NOMO-1 treated with DMSO at 0.1 percent for 48 hours (cell line): ENCODE measurements at regions not wholly inside any gene's neighbourhood (a gene's known extent, or its start where the extent isn't known, plus 50 kb on each side); places are given as distances from the start of the nearest gene placed in this dataset.
"Not testable (repeated sequence)": the region's sequence is repeated elsewhere in the genome, so short reads cannot be mapped to it uniquely, and the experiment has no call there.

Experiments used
- DNase-seq: peaks from one replicate; lab custom pipeline; 2025; ENCODE audit not compliant: unreplicated experiment; lab: John Stamatoyannopoulos, UW

- no peak for DNase-seq
These were observed 56.2 kb upstream of the TNPO1 start for GRCh38 chr5:72760259-72760658.

- no peak for DNase-seq
These were observed 63.6 kb upstream of the TNPO1 start for GRCh38 chr5:72752909-72753308.

DNA sequence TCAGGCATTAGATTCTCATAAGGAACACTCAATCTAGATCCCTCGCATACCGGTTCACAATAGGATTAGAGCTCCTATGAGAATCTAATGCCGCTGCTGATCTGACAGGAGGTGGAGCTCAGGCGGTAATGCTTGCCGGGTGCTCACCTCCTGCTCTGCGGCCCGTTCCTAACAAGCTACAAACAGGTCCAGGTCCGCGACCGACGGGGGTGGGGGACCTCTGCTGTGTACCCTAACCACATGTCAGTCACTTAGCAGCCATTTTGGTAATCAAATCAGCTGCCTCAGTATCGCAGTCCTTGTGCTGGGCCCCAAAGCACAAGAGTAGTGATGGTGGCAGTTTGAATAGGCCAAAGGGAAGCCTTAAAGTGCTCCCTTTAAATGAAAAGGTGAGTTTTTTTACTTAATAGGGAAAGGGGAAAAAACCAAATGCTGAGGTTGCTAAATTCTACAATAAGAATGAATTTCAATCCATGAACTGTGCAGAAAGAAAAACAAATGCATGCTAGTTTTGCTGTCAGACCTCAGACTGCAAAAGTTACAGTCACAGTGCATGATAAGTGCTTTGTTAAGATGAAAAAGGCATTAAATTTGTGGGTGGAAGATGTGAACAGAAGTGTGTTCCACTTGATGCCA, 67.0 kb upstream of the TNPO1 start:
- no peak for DNase-seq

DNA sequence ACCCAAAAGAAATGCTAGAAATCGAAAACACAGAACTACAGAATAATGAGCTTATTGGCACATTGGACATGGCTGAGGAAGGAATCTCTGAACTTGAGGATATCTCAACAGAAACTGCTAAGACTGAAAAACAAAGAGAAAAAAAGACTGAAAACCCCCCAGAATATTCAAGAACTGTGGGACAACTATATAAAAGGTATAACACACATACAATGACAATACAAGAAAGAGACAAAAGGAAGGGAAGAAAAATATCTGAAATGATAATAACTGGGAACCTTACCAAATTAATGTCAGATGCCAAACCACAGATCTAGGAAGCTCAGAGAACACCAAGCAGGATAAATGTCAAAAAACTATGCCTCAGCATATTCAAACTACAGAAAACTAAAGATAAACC, 68.6 kb upstream of the TNPO1 start:
- no peak for DNase-seq

- no peak for DNase-seq
These were observed 69.7 kb upstream of the TNPO1 start for GRCh38 chr5:72746736-72747135.

DNA sequence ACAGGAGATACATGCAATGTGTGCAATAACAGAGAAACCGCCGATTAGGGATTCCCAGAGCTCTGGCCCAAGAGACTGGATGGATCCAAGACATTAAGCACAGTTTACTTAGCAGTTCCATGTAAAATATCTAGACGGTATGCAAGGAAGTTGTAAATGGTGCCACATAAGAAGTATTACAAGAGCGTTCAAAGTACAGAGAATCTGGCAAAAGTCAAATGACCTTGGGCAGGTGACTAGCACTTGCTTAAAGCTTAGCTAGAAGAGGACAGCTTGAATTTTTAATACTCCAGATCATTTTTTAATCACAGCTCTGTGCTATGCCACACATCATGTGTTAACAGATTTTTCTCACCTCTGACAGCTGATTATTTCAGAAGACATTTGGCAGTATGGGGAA, 72.3 kb upstream of the TNPO1 start:
- DNase-seq = no peak

GRCh38 chr5:72741805-72742204, 74.7 kb upstream of the TNPO1 start:
- DNase-seq = no peak

DNA sequence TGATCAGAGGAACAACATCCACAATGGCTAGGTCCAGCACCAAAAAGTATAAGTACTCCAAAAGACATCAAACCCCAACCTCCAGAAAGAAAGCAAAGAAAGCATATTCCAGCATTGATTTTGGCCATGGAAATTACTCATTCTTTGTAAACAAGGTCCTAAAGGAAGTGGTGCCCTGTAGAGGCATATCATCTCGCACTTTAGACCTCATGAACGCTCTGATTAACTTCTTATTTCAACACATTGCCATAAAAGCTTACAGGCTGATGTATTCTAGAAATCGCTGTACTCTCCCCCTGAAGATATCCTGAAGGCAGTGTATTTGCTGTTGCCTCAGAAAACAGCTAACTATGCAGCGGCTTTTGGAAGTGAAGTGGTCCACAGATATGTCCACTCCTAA, 82.7 kb upstream of the TNPO1 start:
- no peak for DNase-seq

GRCh38 chr5:72723581-72723980, 92.9 kb upstream of the TNPO1 start:
- DNase-seq = no peak

GRCh38 chr5:72722792-72723452, 93.5 kb upstream of the TNPO1 start:
- DNase-seq = no peak

DNA sequence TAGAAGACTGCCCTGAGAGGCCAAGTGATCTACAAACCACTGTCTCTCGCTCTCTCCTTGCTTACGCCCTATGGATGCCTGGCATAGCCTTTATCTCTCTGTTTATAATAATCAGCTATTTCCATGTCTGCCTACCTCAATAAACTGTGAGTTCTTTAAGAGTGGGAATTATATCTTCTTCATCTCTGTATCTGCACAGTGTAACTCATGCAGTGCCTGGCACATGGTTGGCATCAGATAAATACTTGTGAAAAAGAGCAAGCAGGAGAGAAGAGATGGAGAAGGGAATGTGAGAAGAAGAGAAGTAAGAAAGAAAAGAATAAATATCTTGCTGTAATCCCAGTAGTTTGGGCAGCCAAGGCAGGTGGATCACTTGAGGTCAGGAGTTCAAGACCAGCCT, 94.6 kb upstream of the TNPO1 start:
- no peak for DNase-seq

DNA sequence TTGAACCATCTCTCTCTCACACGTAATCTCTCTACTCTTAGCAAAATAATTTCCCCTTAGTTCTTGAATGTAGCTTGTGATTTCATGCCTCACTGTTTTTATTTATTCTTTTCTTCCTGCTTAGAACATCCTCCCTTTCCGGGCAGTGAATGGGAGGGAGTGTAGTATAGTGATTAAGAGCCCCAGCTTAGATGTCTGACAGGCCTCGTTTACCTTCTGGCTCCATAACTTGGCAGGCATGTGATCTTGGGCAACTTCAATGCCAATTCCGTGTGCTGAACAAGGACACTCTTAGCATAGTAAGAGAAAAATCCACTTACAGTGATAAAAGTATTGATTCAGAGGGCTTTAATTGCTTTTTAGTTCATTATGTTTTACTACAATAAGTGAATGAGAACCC, 96.3 kb upstream of the TNPO1 start:
- DNase-seq = no peak

GRCh38 chr5:72711351-72711750, 105.1 kb upstream of the TNPO1 start:
- DNase-seq = no peak

DNA sequence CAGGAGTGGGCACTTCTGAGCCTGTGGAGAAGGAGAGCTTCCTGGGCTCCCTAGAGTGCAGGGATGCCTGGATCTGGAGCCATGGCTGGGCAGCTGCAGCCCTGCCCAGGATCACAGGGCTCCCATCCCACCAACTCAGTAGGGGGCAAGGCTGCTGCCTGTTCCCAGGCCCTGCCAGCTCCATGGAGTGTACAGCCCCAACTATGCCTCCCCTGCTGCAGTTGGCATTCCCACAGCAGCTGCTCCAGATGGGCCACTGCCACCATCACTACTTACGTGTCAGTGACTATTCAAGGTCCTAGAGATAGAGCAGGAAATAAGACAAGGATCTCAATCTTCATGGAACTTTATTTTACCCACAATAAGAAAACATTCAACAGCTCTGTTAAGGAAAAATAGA, 107.1 kb upstream of the TNPO1 start:
- DNase-seq = no peak

- no peak for DNase-seq
These were observed 111.3 kb upstream of the TNPO1 start for GRCh38 chr5:72705178-72705577.

GRCh38 chr5:72703876-72704275, 112.6 kb upstream of the TNPO1 start:
- DNase-seq = no peak

DNA sequence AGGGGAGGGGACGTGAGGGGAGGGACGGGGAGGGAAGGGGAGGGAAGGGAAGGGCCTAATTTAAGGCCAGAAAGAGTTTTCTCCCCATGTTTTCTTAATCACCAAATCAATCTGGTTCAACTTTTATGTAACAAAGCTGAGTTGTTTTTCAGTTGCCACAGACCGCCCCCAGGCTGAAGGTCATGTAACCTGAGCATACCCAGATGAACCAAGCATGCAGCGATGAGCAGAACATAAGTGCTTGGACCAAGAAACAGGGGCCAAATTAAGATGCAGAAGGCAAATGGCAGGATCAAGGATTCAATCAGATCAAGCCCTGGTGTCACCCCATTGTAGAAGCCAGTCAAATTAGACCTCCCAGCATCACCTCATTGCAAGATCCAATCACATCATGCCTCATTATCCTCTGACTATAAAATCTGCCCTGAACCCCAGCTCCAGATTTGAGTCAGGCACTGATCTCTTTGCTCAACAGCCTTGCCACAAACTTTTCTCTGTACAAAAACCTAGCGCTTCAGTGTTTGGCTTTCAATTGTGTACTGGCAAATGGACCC, 113.5 kb upstream of the TNPO1 start:
- no peak for DNase-seq

- not testable (repeated sequence) for DNase-seq
These were observed 114.4 kb upstream of the TNPO1 start for GRCh38 chr5:72702105-72702504.

DNA sequence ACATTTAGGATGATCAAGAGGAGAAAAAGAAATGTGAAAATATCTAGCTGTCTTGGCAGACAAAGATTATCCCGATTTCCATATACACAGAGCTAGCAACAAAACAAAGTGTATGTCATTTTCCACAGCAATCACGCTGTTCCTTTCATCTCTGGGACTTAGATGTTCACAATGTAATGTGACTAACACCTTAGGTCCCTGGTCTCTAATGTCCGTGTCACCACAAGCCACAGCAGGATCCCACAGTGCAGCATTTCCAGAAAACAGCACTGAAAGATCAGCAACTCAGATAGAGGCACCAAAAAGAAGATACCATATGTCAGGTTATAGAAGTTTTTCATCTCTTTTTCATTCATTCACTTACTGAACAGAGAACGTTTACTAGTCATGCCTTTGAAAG, 118.0 kb upstream of the TNPO1 start:
- DNase-seq = no peak

- DNase-seq = no peak
These were observed 118.8 kb upstream of the TNPO1 start for GRCh38 chr5:72697622-72698021.

DNA sequence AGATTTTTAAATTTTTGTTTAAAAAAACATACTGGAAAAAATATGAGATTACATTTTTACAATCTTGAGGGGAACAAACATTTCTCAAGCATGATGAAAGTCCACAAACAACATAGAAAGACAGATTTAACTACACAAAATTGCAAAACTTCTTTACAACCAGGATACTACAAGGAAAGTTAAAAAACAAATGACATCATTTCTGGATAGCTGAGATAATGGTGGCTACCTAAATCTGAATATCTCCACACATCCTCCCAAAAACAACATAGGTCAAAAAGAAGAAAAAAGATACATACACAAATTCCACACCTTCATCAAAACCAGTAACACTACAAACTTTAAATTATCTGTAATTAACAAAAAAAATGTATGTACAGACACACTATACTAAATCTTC, 120.8 kb upstream of the TNPO1 start:
- no peak for DNase-seq

DNA sequence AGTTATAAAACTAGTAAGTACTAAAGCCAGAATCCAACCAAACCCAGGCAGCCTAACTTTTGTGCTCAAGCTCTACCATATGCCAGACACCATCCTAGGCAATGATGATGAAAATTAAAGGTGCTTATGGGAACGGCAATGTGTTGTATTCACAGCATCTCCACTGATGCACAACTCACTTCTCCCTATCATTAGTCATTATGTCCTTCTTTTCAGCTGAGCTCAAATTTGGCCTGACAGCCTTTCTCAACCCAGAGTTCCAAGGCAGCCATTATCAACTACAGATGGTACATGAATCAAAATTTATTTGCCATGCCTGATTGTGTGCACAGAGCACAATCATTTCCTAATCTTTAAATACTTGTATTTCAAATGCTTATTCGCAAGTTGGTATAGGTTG, 121.6 kb upstream of the TNPO1 start:
- no peak for DNase-seq
